Glutamatergic neuron (in vitro differentiated cells): ENCODE measurements at regions not wholly inside any gene's neighbourhood (a gene's known extent, or its start where the extent isn't known, plus 50 kb on each side); places are given as distances from the start of the nearest gene placed in this dataset.

Experiments
- DNase-seq: peaks from one replicate; pipeline ENCODE4 v3.0.0; 2022
- H3K27ac Mint-ChIP-seq: one replicate; pipeline ENCODE4 v1.8.0; 2020; ENCODE audit warnings: mild to moderate bottlenecking, mixed read lengths, inconsistent platforms; ENCODE audit not compliant: unreplicated experiment
- H3K27me3 Mint-ChIP-seq: one replicate; pipeline ENCODE4 v1.8.0; 2020; ENCODE audit warnings: mild to moderate bottlenecking, moderate library complexity, mixed read lengths, inconsistent platforms; ENCODE audit not compliant: unreplicated experiment
- H3K36me3 Mint-ChIP-seq: one replicate; pipeline ENCODE4 v1.8.0; 2020; ENCODE audit warnings: mild to moderate bottlenecking, mixed read lengths, inconsistent platforms; ENCODE audit not compliant: unreplicated experiment
- H3K4me1 Mint-ChIP-seq: one replicate; pipeline ENCODE4 v1.8.0; 2020; ENCODE audit warnings: mild to moderate bottlenecking, low read depth, mixed read lengths, inconsistent platforms; ENCODE audit not compliant: unreplicated experiment
- H3K4me3 Mint-ChIP-seq: one replicate; pipeline ENCODE4 v1.8.0; 2020; ENCODE audit warnings: mild to moderate bottlenecking, mixed read lengths, inconsistent platforms; ENCODE audit not compliant: unreplicated experiment
- H3K9me3 Mint-ChIP-seq: one replicate; pipeline ENCODE4 v1.8.0; 2020; ENCODE audit warnings: mild to moderate bottlenecking, moderate library complexity, mixed read lengths, inconsistent platforms; ENCODE audit not compliant: unreplicated experiment
- CTCF ChIP-seq: fragments of 200-600 bp; sonication (generic); IDR thresholded peaks from one replicate; pipeline ENCODE4 v1.5.0; 2021; ENCODE audit not compliant: partially characterized antibody, unreplicated experiment

- Mint-ChIP-seq H3K4me3 (no peak overlapping the region), H3K4me1 (no peaks in the 10 kb centered on the region), H3K9me3 (peaks cover 5% of the 10 kb centered on the region), H3K27me3 (peaks cover 6% of the 10 kb centered on the region), H3K27ac (no peak overlapping the region), H3K36me3 (peaks cover 8% of the 10 kb centered on the region)
- TF ChIP-seq CTCF: no peak
- DNase-seq: no peak
Observed at GRCh38 chr22:27502327-27502726, 299.2 kb downstream of the MN1 start.

GRCh38 chr22:27504360-27505253 lies 296.9 kb downstream of the MN1 start:
- no peak overlapping the region for H3K27ac Mint-ChIP-seq
- DNase-seq: no peak
- peaks cover 6% of the 10 kb centered on the region for H3K27me3 Mint-ChIP-seq

GRCh38 chr22:27507111-27507611 lies 294.4 kb downstream of the MN1 start:
- peaks cover 1% of the 10 kb centered on the region for H3K27me3 Mint-ChIP-seq
- no peak for TF ChIP-seq CTCF
- H3K4me1 Mint-ChIP-seq: no peaks in the 10 kb centered on the region
- DNase-seq: no peak
- no peak overlapping the region for H3K27ac Mint-ChIP-seq
- H3K9me3 Mint-ChIP-seq: peaks cover 2% of the 10 kb centered on the region
- peaks cover 8% of the 10 kb centered on the region for H3K36me3 Mint-ChIP-seq
- no peak overlapping the region for H3K4me3 Mint-ChIP-seq

More at GRCh38 chr22:27504360-27505253, 296.9 kb downstream of the MN1 start:
- no peak for TF ChIP-seq CTCF
- Mint-ChIP-seq H3K9me3 (peaks cover 2% of the 10 kb centered on the region), H3K4me3 (no peak overlapping the region), H3K4me1 (no peaks in the 10 kb centered on the region), H3K36me3 (peaks cover 8% of the 10 kb centered on the region)

- Mint-ChIP-seq H3K4me1 (no peaks in the 10 kb centered on the region), H3K27ac (no peak overlapping the region), H3K4me3 (no peak overlapping the region), H3K36me3 (peaks cover 8% of the 10 kb centered on the region), H3K27me3 (peaks cover 1% of the 10 kb centered on the region), H3K9me3 (peaks cover 4% of the 10 kb centered on the region)
- no peak for DNase-seq
- no peak for TF ChIP-seq CTCF
Observed at GRCh38 chr22:27507935-27508526, 293.5 kb downstream of the MN1 start.
